ENCODE measurements at regions not wholly inside any gene's neighbourhood (a gene's known extent, or its start where the extent isn't known, plus 50 kb on each side); places are given as distances from the start of the nearest gene placed in this dataset.

DNA sequence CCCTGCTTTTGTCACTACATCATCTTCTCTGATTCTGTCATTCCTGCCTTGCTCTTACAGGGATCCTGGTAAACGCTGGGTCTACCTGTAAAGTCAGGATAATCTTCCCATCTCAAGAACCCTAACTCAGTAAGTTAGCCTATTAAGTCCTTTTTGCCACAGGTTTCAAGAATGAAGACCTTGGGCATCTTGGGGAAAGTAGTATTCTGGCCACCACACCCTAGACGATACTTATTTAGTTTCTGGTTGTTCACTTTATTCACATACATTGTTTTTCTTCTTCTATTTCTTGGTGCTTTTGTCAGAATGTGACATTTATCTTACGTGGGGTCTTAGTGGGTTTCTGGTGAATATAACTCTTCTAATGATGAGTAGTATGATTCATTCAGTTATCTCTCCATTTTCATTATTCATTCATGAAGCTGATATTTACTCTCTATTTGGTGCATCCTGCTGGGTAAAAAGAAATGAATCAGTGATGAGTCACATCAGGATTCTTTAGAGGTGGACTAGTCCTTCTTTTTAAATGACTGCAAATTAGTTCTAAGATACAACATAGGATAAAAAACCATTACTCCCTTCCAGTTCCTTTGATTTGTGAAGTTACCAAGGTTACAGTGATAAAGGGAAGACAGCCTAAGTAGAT lies 514.4 kb upstream of the B3GALT2 start:
- DNase-seq (no peak), ATAC-seq (ENCODE audit: insufficient read depth, low FRiP score) (no peak)
- Histone ChIP-seq H3K27ac (ENCODE audit: low read depth in 1 of 2, low read length in 1 of 2) (no peak overlapping the region), H3K36me3 (ENCODE audit: control insufficient read depth in 4 of 4, insufficient read depth in 4 of 4, low read length in 4 of 4) (no peaks in the 10 kb centered on the region), H3K4me1 (ENCODE audit: control insufficient read depth in 5 of 5, insufficient read depth in 5 of 5, low read length in 5 of 5) (peaks cover 0 to 17% (median 3%) of the 10 kb centered on the region in 5 donors), H3K9me3 (ENCODE audit: control insufficient read depth in 4 of 4, insufficient read depth in 3 of 4, low read length in 3 of 4) (no peaks in the 10 kb centered on the region), H3K27me3 (ENCODE audit: control insufficient read depth in 3 of 3, insufficient read depth in 3 of 3, low read length in 2 of 3) (no peaks in the 10 kb centered on the region), H3K9ac (ENCODE audit: insufficient read depth in 1 of 2, low read length in 2 of 2) (no peak overlapping the region), H3K4me3 (no peak overlapping the region)
- no peak for TF ChIP-seq CTCF (IDR thresholded peaks at IDR 0.05; ENCODE audit: control extremely low read depth, extremely low read depth)
- WGBS, 2 donors = 84 to 96% methylated on average over 3 of the region's 3 CpGs

DNA sequence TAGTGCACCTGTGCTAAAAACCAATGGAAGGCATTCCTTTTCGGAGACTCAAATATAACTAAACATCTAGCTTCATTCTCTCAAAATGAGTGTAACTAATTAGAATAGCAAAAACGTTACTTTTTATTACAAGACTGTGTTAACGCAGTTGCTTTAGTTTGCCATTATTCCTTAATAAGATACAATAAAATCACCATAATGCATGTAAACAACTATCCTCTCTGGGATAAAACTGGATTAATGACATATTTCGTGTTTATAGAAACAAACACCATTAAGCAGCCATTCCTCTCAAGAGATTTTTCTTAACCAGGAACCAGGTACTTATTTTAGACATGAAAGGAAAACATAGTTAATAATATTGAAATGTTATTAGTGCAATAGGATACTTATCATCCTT lies 512.8 kb upstream of the B3GALT2 start:
- DNase-seq = no peak
- Histone ChIP-seq H3K27ac (ENCODE audit: low read depth in 1 of 2, low read length in 1 of 2) (no peak overlapping the region), H3K27me3 (ENCODE audit: control insufficient read depth in 3 of 3, insufficient read depth in 3 of 3, low read length in 2 of 3) (no peaks in the 10 kb centered on the region), H3K4me1 (ENCODE audit: control insufficient read depth in 5 of 5, insufficient read depth in 5 of 5, low read length in 5 of 5) (peaks cover 0 to 12% (median 3%) of the 10 kb centered on the region in 5 donors), H3K9ac (ENCODE audit: insufficient read depth in 1 of 2, low read length in 2 of 2) (no peak overlapping the region), H3K36me3 (ENCODE audit: control insufficient read depth in 4 of 4, insufficient read depth in 4 of 4, low read length in 4 of 4) (no peaks in the 10 kb centered on the region), H3K9me3 (ENCODE audit: control insufficient read depth in 4 of 4, insufficient read depth in 3 of 4, low read length in 3 of 4) (no peaks in the 10 kb centered on the region), H3K4me3 (no peak overlapping the region)
- WGBS, 2 donors = 92 to 95% methylated on average over 4 of the region's 4 CpGs
- ATAC-seq (ENCODE audit: insufficient read depth, low FRiP score) = no peak
- no peak for TF ChIP-seq CTCF (IDR thresholded peaks at IDR 0.05; ENCODE audit: control extremely low read depth, extremely low read depth)

DNA sequence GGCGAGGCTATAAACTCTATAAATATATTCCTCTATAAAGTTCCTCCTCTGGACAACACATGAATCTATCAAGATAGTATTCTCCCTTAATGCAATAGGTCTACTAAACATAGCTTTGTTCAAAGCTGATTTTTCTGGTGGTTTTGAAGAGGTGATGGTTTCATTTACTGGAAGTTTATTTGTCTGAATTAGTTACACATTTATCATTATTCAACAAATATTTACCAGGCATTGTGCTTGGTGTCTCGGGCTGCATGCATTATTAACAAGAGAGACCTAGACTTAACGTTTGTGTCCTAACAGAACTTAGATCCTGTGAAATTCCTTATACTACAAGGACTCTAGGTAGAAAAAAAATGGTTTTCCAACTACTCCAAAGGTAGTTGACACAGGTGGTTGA lies 511.4 kb upstream of the B3GALT2 start:
- WGBS, 2 donors = 75 to 89% methylated on average over 3 of the region's 3 CpGs
- H3K4me3 ChIP-seq = no peak overlapping the region
- no peak overlapping the region for H3K27ac ChIP-seq (ENCODE audit: low read depth in 1 of 2, low read length in 1 of 2)
- peaks cover 0 to 3% (median 0%) of the 10 kb centered on the region in 5 donors for H3K4me1 ChIP-seq (ENCODE audit: control insufficient read depth in 5 of 5, insufficient read depth in 5 of 5, low read length in 5 of 5)
- H3K36me3 ChIP-seq (ENCODE audit: control insufficient read depth in 4 of 4, insufficient read depth in 4 of 4, low read length in 4 of 4) = no peaks in the 10 kb centered on the region
- no peaks in the 10 kb centered on the region for H3K9me3 ChIP-seq (ENCODE audit: control insufficient read depth in 4 of 4, insufficient read depth in 3 of 4, low read length in 3 of 4)
- ATAC-seq (ENCODE audit: insufficient read depth, low FRiP score) = no peak
- TF ChIP-seq CTCF (IDR thresholded peaks at IDR 0.05; ENCODE audit: control extremely low read depth, extremely low read depth) = no peak
- no peaks in the 10 kb centered on the region for H3K27me3 ChIP-seq (ENCODE audit: control insufficient read depth in 3 of 3, insufficient read depth in 3 of 3, low read length in 2 of 3)
- H3K9ac ChIP-seq (ENCODE audit: insufficient read depth in 1 of 2, low read length in 2 of 2) = no peak overlapping the region
- no peak for DNase-seq

Measured in lung (tissue), 11 donors.